COLO668 (cell line): ENCODE measurements at regions not wholly inside any gene's neighbourhood (a gene's known extent, or its start where the extent isn't known, plus 50 kb on each side); places are given as distances from the start of the nearest gene placed in this dataset.
A peak's percentile ranks its signal among the peaks of the same experiment; 100 is the strongest.
"Not testable (repeated sequence)": the region's sequence is repeated elsewhere in the genome, so short reads cannot be mapped to it uniquely, and the experiment has no call there.

Experiments
- DNase-seq: peaks from one replicate; lab custom pipeline; 2025; ENCODE audit not compliant: unreplicated experiment; lab: John Stamatoyannopoulos, UW

- no peak for DNase-seq
Observed at GRCh38 chr9:29625931-29626330, 2052.7 kb upstream of the C9orf72 start.

GRCh38 chr9:29628856-29629255 lies 2055.6 kb upstream of the C9orf72 start:
- not testable (repeated sequence) for DNase-seq

- DNase-seq: no peak
Observed at GRCh38 chr9:29637471-29638237, 2064.4 kb upstream of the C9orf72 start.

GRCh38 chr9:29640507-29640906 lies 2067.2 kb upstream of the C9orf72 start:
- DNase-seq: no peak

- no peak for DNase-seq
Observed at GRCh38 chr9:29644514-29644913, 2071.2 kb upstream of the C9orf72 start.

GRCh38 chr9:29647451-29647850 lies 2074.2 kb upstream of the C9orf72 start:
- no peak for DNase-seq

- no peak for DNase-seq
Observed at GRCh38 chr9:29648132-29648531, 2074.9 kb upstream of the C9orf72 start.

- DNase-seq: no peak
Observed at GRCh38 chr9:29648601-29649000, 2075.3 kb upstream of the C9orf72 start.

GRCh38 chr9:29656641-29657406 lies 2083.5 kb upstream of the C9orf72 start:
- no peak for DNase-seq

GRCh38 chr9:29657821-29658220 lies 2084.5 kb upstream of the C9orf72 start:
- DNase-seq: no peak

- DNase-seq: no peak
Observed at GRCh38 chr9:29659014-29659413, 2085.7 kb upstream of the C9orf72 start.

- DNase-seq: no peak
Observed at GRCh38 chr9:29659736-29660135, 2086.5 kb upstream of the C9orf72 start.

- DNase-seq: no peak
Observed at GRCh38 chr9:29668732-29669131, 2095.5 kb upstream of the C9orf72 start.

- DNase-seq: no peak
Observed at GRCh38 chr9:29669613-29670012, 2096.3 kb upstream of the C9orf72 start.

GRCh38 chr9:29685531-29685930 lies 2112.2 kb upstream of the C9orf72 start:
- DNase-seq: no peak

- DNase-seq: no peak
Observed at GRCh38 chr9:29691145-29691544, 2117.9 kb upstream of the C9orf72 start.

GRCh38 chr9:29691758-29692407 lies 2118.6 kb upstream of the C9orf72 start:
- peak; percentile 14 for DNase-seq

GRCh38 chr9:29697011-29697410 lies 2123.7 kb upstream of the C9orf72 start:
- DNase-seq: no peak

- DNase-seq: no peak
Observed at GRCh38 chr9:29701559-29701958, 2128.3 kb upstream of the C9orf72 start.

- no peak for DNase-seq
Observed at GRCh38 chr9:29701971-29702370, 2128.7 kb upstream of the C9orf72 start.

GRCh38 chr9:29714860-29715259 lies 2141.6 kb upstream of the C9orf72 start:
- DNase-seq: no peak

- DNase-seq: no peak
Observed at GRCh38 chr9:29717631-29718030, 2144.3 kb upstream of the C9orf72 start.
